T-helper 2 cell treated with Interferon-gamma antibody and Interleukin-4, amounts not matched to agents 5 μg/mL and 100 μg/mL, for 36 hours (primary cell): ENCODE measurements at regions not wholly inside any gene's neighbourhood (a gene's known extent, or its start where the extent isn't known, plus 50 kb on each side); places are given as distances from the start of the nearest gene placed in this dataset.

Experiments
- DNase-seq: peaks from one replicate; pipeline ENCODE4 v3.0.0; 2021; ENCODE audit warnings: low spot score
- H3K27ac Mint-ChIP-seq: one replicate; pipeline ENCODE4 v1.8.0; 2021; ENCODE audit warnings: mild to moderate bottlenecking, mixed read lengths
- H3K27me3 Mint-ChIP-seq: one replicate; pipeline ENCODE4 v1.8.0; 2021; ENCODE audit warnings: low read depth, mixed read lengths
- H3K36me3 Mint-ChIP-seq: one replicate; pipeline ENCODE4 v1.8.0; 2021; ENCODE audit warnings: low read depth, mixed read lengths
- H3K4me1 Mint-ChIP-seq: one replicate; pipeline ENCODE4 v1.8.0; 2021; ENCODE audit warnings: low read depth, mixed read lengths
- H3K4me3 Mint-ChIP-seq: one replicate; pipeline ENCODE4 v1.8.0; 2022; ENCODE audit warnings: mild to moderate bottlenecking, moderate library complexity, mixed read lengths
- H3K9me3 Mint-ChIP-seq: one replicate; pipeline ENCODE4 v1.8.0; 2021; ENCODE audit warnings: mixed read lengths

DNA sequence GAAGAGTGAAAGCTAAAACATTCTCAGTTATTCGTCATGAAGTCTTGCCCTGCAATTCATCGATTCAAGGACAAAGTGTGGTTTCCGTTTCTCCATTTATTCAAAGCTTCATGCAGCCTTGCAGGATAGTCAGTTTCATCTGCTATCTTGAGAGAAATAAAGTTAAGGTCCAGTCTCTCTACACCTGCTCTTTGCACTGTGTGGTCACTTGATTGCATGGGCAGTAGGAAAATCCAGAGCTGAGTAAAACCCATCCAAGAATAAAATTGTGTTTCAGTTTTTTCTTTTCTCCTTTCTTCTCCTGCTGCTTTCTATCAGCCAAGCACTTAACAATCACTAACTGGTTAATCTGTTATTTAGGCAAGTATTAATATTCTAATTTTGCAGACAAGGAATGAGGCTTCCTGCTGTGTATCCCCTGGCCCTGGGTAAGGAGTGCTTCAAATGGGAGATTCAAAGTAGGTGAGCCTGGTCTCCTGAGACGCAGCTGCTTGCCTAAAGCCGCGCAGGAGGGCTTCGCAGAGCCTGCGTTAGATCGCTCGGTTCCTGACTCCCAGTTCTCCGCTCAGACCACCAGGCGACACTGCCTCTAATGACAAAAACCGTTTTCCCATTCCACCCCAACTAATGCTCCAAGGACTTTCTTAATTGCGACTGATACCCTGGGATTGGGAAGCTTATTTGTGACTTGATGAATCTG lies 808.3 kb downstream of the TFAP2A start:
- H3K36me3 Mint-ChIP-seq: no peaks in the 10 kb centered on the region

DNA sequence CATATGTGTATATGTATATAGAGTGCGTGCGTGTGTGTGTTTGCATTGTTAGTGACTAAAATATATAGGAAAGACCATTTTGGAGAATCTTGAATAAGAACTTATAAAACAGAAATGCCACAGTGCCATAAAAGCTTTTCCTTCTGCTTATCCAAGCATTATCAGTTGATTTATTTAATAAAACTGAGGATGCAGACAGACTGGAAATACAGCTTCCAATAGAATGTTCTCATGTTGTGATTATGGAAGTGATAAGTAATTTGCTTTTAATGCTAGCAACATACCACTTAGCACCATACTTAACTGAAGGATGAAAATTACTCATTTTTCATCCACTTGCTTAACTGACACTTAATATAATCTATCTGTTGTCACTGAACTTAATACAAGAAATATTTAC lies 820.1 kb downstream of the TFAP2A start:
- Mint-ChIP-seq H3K4me1 (no peaks in the 10 kb centered on the region), H3K27me3 (no peaks in the 10 kb centered on the region), H3K9me3 (peaks cover 9% of the 10 kb centered on the region), H3K27ac (no peak overlapping the region), H3K4me3 (no peak overlapping the region), H3K36me3 (no peaks in the 10 kb centered on the region)
- no peak for DNase-seq

More for the DNA sequence above, 808.3 kb downstream of the TFAP2A start:
- DNase-seq: no peak
- H3K4me1 Mint-ChIP-seq: no peaks in the 10 kb centered on the region
- no peak overlapping the region for H3K27ac Mint-ChIP-seq
- no peak overlapping the region for H3K4me3 Mint-ChIP-seq
- no peaks in the 10 kb centered on the region for H3K9me3 Mint-ChIP-seq
- no peaks in the 10 kb centered on the region for H3K27me3 Mint-ChIP-seq

DNA sequence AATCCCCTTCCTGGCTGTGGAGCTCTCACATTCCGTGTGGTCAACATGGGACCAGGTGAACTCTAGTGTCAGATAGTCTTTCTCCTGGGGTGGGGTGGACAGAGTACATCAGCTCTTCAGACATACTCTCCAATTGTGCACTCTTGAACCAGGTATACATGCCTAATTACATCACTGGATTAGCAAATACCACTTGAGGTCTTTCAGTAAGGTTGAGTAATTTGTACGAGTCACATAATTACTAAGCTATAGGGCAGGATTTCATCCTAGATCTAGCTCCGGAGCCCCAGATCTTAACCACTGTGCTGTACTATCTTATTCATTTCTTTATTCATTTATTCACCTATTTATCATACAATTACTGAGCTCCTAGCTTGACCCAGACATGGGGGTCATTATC lies 821.3 kb downstream of the TFAP2A start:
- Mint-ChIP-seq H3K4me1 (no peaks in the 10 kb centered on the region), H3K27me3 (no peaks in the 10 kb centered on the region), H3K9me3 (peaks cover 9% of the 10 kb centered on the region), H3K4me3 (no peak overlapping the region), H3K27ac (no peak overlapping the region), H3K36me3 (no peaks in the 10 kb centered on the region)
- no peak for DNase-seq

DNA sequence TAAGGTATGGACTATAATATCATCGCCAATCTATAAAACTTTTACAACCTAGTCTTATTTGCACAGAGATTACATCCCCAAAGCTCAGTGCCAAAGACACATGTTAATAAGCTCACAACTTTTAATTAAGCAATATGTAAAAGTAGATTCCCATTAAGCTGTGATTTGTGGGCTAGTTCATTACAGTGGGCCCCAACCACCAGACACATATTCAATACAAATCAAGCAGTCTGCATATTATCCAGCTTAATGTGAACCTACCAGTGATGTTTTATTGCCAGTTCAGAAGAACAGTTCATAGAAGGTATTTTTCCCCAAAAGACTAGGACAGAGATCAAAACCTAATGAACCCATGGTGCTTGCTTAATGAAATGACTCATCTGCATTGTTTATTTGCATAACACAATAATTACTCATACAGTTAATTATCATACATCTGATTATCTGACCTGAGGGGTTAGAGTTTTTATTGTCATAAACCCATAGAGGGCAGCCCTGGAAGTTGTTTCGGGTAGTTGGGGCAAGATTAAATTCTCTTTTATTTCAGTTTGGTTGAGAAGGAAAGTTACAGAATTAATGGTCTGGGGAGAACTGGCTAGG lies 831.0 kb downstream of the TFAP2A start:
- H3K27ac Mint-ChIP-seq: no peak overlapping the region
- no peaks in the 10 kb centered on the region for H3K4me1 Mint-ChIP-seq
- DNase-seq: no peak
- H3K36me3 Mint-ChIP-seq: no peaks in the 10 kb centered on the region
- H3K4me3 Mint-ChIP-seq: no peak overlapping the region
- H3K9me3 Mint-ChIP-seq: no peaks in the 10 kb centered on the region
- no peaks in the 10 kb centered on the region for H3K27me3 Mint-ChIP-seq

DNA sequence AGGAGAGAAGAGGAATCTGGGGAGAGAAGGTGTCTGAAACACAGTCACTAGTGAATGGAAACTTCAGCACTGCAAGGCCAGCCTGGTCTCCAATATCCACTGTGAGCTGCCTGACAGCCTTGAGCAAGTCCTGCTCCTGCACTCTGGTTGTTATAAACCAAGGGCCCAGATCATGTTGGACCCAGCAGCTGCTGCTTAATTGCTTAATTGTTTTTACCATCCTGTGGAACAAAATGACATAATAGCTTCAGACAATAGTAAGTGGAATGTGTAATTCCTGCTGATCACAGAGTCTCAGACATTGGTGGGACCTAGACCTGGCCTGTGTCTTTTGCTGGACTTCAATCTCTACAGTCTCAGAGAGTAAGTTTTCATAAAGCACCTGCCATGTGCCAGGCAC lies 833.7 kb downstream of the TFAP2A start:
- DNase-seq: no peak
- Mint-ChIP-seq H3K27ac (no peak overlapping the region), H3K4me3 (no peak overlapping the region)

DNA sequence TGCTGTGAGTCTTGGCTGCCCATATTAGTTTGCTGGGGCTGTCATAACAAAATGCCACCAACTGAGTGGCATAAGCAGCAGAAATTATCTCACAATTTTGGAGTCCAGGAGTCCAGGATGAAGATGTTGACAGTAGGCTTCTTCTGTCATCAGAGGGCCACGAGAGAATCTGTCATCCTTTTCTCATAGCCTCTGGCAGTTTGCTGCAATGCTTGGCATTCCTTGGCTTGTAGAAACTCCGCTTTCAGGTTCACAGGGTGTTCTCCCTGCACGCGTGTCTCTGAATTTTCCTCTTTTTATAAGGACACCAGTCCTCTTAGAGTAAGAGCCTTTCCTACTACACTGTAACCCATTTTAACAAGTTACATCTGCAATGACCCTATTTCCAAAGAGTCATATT lies 838.4 kb downstream of the TFAP2A start:
- Mint-ChIP-seq H3K9me3 (peaks cover 5% of the 10 kb centered on the region), H3K27me3 (no peaks in the 10 kb centered on the region), H3K4me3 (no peak overlapping the region), H3K36me3 (no peaks in the 10 kb centered on the region), H3K4me1 (no peaks in the 10 kb centered on the region), H3K27ac (no peak overlapping the region)
- DNase-seq: no peak

More for the DNA sequence above, 833.7 kb downstream of the TFAP2A start:
- no peaks in the 10 kb centered on the region for H3K36me3 Mint-ChIP-seq
- no peaks in the 10 kb centered on the region for H3K4me1 Mint-ChIP-seq
- no peaks in the 10 kb centered on the region for H3K9me3 Mint-ChIP-seq
- H3K27me3 Mint-ChIP-seq: no peaks in the 10 kb centered on the region

DNA sequence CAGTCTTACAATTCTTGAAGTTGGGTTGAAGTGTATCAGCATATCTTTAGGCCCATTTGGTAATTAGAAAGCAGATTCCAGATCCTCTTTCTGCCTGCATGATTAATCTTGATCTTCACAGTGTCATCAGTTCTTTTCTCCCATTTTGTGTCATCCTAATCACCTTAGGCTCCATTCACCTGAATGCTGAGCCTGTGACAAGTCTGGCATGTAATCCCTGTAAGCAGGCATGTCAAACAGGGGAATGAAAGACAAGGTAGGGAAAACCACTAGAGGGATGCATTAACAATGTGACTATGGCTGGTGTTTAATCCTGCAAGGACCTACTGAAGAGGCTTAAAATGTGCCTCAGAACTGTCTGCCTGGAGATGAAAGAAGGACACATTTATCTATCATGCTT lies 848.8 kb downstream of the TFAP2A start:
- no peaks in the 10 kb centered on the region for H3K4me1 Mint-ChIP-seq
- no peak overlapping the region for H3K27ac Mint-ChIP-seq
- no peaks in the 10 kb centered on the region for H3K27me3 Mint-ChIP-seq
- DNase-seq: no peak
- H3K9me3 Mint-ChIP-seq: peaks cover 5% of the 10 kb centered on the region
- no peak overlapping the region for H3K4me3 Mint-ChIP-seq
- H3K36me3 Mint-ChIP-seq: no peaks in the 10 kb centered on the region

DNA sequence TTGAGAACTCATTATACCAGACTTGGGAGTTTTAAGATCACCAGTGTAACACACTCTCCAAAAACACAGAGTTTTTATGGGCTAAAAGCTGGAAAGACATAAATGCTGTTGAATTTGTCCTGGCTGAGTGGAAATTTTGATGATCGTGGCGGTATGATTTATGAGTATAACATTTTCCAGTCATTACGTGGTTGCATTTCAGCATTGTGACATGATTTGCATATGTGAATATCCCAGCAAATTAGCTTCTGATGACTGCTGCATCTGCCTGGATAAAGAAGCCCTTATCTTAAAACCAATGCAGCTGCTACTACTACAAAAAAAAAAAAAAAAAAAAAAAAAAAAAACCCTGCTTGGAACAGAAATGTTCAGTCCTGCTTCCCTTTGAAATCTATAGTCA lies 850.9 kb downstream of the TFAP2A start:
- Mint-ChIP-seq H3K27me3 (no peaks in the 10 kb centered on the region), H3K9me3 (peaks cover 5% of the 10 kb centered on the region), H3K27ac (no peak overlapping the region), H3K4me1 (no peaks in the 10 kb centered on the region), H3K36me3 (no peaks in the 10 kb centered on the region), H3K4me3 (no peak overlapping the region)
- no peak for DNase-seq

DNA sequence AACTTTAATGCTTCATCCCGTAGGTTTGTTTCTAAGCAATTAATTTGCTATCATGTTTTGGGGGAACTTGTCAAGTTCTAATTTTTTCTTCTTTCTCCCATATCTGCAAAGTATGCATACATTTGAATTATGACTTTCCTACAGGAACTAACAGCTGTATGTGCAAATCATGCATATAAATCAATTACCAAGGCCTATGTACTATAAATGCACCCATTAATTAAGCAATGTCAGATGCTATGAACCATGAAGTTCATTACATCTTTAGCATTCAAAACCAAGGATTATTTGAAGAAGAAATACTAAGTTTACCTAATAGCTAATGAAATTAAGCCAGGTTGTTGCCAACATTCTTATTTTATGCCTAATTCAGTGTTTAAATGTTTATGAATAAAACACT lies 851.3 kb downstream of the TFAP2A start:
- no peak for DNase-seq
- H3K27ac Mint-ChIP-seq: no peak overlapping the region
- H3K4me1 Mint-ChIP-seq: no peaks in the 10 kb centered on the region
- no peak overlapping the region for H3K4me3 Mint-ChIP-seq
- no peaks in the 10 kb centered on the region for H3K27me3 Mint-ChIP-seq
- H3K36me3 Mint-ChIP-seq: no peaks in the 10 kb centered on the region
- H3K9me3 Mint-ChIP-seq: peaks cover 5% of the 10 kb centered on the region

DNA sequence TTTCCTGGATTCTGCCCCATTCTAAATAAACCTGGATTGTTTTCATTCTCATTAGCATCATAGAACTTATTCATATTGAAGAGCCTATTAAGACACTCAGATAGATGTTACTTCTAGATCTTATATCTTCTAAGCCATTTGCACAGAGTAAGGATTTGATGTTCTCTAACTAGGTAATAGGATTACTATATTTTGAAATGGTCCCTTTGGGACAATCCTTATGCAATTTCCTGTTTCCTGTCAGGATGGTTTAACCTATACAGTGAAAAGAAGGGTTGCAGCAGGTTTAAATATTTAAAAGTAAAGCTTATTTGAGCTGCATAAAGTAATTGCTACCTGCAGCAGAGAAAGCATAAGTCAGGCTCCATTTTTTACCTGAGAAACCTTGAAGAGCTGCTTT lies 860.1 kb downstream of the TFAP2A start:
- Mint-ChIP-seq H3K4me3 (no peak overlapping the region), H3K4me1 (no peaks in the 10 kb centered on the region), H3K9me3 (peaks cover 19% of the 10 kb centered on the region), H3K27me3 (no peaks in the 10 kb centered on the region), H3K27ac (no peak overlapping the region), H3K36me3 (no peaks in the 10 kb centered on the region)
- no peak for DNase-seq

DNA sequence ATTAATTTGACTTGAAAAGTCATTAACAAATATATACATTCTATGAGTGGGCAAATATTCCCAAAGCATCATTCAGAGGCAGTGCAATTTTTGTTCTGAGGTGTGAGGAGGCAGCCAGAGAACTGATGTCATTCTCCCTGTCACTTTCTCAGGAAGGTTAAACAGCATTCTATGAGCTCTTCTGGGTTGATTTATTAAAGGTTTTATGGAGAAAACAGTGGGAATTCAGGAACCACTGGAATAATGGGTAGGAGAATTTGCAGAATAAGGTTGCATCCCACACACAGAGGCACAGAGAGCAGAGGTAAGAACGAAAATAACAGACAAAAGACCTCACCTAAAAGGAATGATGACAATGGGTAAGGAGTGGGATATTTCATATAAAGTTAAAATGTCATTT lies 860.6 kb downstream of the TFAP2A start:
- Mint-ChIP-seq H3K27ac (no peak overlapping the region), H3K4me3 (no peak overlapping the region), H3K4me1 (no peaks in the 10 kb centered on the region), H3K9me3 (peaks cover 19% of the 10 kb centered on the region), H3K27me3 (no peaks in the 10 kb centered on the region), H3K36me3 (no peaks in the 10 kb centered on the region)
- DNase-seq: no peak

DNA sequence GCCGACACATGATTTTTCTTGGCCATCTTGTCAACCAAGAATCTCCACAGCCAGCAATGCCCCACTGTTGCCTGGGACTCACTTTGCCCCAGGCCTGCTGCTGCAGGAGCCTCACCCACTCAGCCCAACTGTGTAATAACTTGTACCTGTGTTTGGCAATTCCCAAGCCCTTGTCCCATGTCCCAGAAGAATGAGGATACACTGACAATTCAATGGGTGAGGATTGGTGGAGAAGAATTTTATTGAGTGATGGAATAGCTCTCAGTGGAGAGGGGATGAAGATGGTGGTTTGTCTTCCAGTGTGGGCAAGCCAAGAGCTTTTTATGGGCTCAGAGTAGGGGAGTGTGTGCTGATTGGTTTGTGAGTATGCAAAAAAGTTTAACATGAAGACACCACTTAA lies 861.9 kb downstream of the TFAP2A start:
- H3K27me3 Mint-ChIP-seq: no peaks in the 10 kb centered on the region
- no peaks in the 10 kb centered on the region for H3K4me1 Mint-ChIP-seq
- H3K27ac Mint-ChIP-seq: no peak overlapping the region

DNA sequence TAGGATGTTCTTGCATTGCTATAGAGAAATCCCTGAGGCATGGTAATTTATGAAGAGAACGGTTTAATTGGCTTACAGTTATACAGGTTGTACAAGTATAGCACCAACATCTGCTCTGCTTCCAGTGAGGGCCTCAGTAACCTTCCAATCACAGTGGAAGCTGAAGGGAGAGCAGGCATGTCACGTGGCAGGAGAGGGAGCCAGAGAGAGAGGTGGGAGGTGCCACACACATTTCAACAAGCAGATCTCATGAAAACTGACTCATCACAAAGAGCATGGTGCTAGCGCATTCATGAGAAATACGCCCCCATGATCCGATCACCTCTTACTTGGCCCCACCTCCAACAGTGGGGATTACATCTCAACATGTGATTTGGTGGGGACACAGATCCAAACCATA lies 871.2 kb downstream of the TFAP2A start:
- no peaks in the 10 kb centered on the region for H3K36me3 Mint-ChIP-seq
- DNase-seq: no peak
- no peaks in the 10 kb centered on the region for H3K4me1 Mint-ChIP-seq
- no peak overlapping the region for H3K4me3 Mint-ChIP-seq
- no peaks in the 10 kb centered on the region for H3K9me3 Mint-ChIP-seq
- H3K27me3 Mint-ChIP-seq: no peaks in the 10 kb centered on the region
- H3K27ac Mint-ChIP-seq: no peak overlapping the region

More for the DNA sequence above, 861.9 kb downstream of the TFAP2A start:
- Mint-ChIP-seq H3K4me3 (no peak overlapping the region), H3K9me3 (peaks cover 19% of the 10 kb centered on the region), H3K36me3 (no peaks in the 10 kb centered on the region)
- DNase-seq: no peak

DNA sequence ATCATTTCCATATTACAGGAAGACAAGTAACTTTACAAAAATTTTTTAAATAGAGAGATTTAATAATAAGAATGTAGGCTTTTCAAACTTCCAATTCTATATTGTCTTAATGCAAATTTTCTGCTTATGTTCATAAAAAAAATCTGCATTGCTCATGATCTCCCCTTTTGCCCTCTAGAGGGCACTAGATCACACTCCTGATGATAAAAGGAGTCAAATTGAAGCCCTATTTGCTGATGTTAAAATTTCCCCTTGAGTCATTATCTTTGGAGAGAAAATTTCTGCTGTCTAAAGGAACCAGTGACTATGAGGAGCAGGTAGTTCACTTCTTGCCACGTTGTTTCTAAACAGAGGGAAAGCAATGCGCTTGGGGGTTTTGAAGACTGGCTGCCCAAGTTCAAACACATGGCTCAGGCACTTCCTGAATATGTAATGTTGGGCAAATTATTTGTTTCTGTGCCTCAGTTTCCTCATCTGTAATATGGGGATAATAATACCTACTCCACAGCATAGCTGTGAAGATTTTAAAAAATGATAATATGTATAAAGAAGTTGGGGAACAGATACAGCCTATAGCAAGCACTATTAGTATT lies 874.2 kb downstream of the TFAP2A start:
- no peaks in the 10 kb centered on the region for H3K9me3 Mint-ChIP-seq
- no peaks in the 10 kb centered on the region for H3K36me3 Mint-ChIP-seq
- no peaks in the 10 kb centered on the region for H3K4me1 Mint-ChIP-seq
- no peak overlapping the region for H3K27ac Mint-ChIP-seq
- H3K4me3 Mint-ChIP-seq: no peak overlapping the region
- no peak for DNase-seq
- H3K27me3 Mint-ChIP-seq: no peaks in the 10 kb centered on the region
